ENCODE measurements at regions not wholly inside any gene's neighbourhood (a gene's known extent, or its start where the extent isn't known, plus 50 kb on each side); places are given as distances from the start of the nearest gene placed in this dataset.

GRCh38 chr2:212930556-212931260 lies 220.7 kb downstream of the IKZF2 start:
- H3K27ac Mint-ChIP-seq: no peak overlapping the region; a peak in 1 of 7 replicates
- no peak overlapping the region for H2BK120ac ChIP-seq (ENCODE audit: low read depth, low read length, poor library complexity, severe bottlenecking)
- no peak overlapping the region for H3K4me2 ChIP-seq (ENCODE audit: insufficient read depth, insufficient read length, low read length)
- no peaks in the 10 kb centered on the region; the same call in 1 of the 2 replicates for H3K79me2 ChIP-seq (ENCODE audit: insufficient read depth, low read length)
- no peaks in the 10 kb centered on the region for H3K36me3 Mint-ChIP-seq (ENCODE audit: insufficient read depth in 1 of 3, low read depth in 3 of 3)
- no peak overlapping the region for H2BK5ac ChIP-seq (ENCODE audit: insufficient read length, low read length)
- no peak overlapping the region for H3K4me3 Mint-ChIP-seq
- no peak overlapping the region for H3K4ac ChIP-seq (ENCODE audit: low read depth, low read length)
- no peaks in the 10 kb centered on the region for H3K4me1 ChIP-seq (ENCODE audit: insufficient read depth, low read length)
- no peaks in the 10 kb centered on the region for H4K20me1 ChIP-seq (ENCODE audit: control insufficient read depth, insufficient read depth, insufficient read length)
- DNase-seq: no peak
- H3K4me1 Mint-ChIP-seq: no peaks in the 10 kb centered on the region
- no peak for TF ChIP-seq CTCF (conservative IDR thresholded peaks at IDR 0.05)
- no peak overlapping the region for H2BK12ac ChIP-seq (ENCODE audit: insufficient read length, low read depth, low read length)
- no peaks in the 10 kb centered on the region for H3K9me3 ChIP-seq (ENCODE audit: control insufficient read depth, low read depth, low read length)
- H2BK15ac ChIP-seq (ENCODE audit: low read depth, low read length): no peak overlapping the region
- no peak overlapping the region for H3K27ac ChIP-seq (ENCODE audit: insufficient read length, low read depth, low read length)
- no peak overlapping the region for H3K56ac ChIP-seq (ENCODE audit: insufficient read length, low read depth, low read length)
- no peak overlapping the region for H3K9ac ChIP-seq (ENCODE audit: extremely low read depth, insufficient read length, low read length)
- H3K79me1 ChIP-seq (ENCODE audit: insufficient read depth, low read depth, low read length, poor library complexity, severe bottlenecking): no peaks in the 10 kb centered on the region
- H3K23me2 ChIP-seq (ENCODE audit: insufficient read length, low read depth, low read length, poor library complexity, severe bottlenecking): no peaks in the 10 kb centered on the region
- H2AFZ ChIP-seq (ENCODE audit: low read length): no peak overlapping the region
- H4K5ac ChIP-seq (ENCODE audit: insufficient read length, low read depth, low read length): no peak overlapping the region
- H2AK5ac ChIP-seq (ENCODE audit: insufficient read length, low read length): no peak overlapping the region
- H3K9me3 Mint-ChIP-seq: no peaks in the 10 kb centered on the region
- H3K23ac ChIP-seq (ENCODE audit: insufficient read length, low read depth, low read length): no peak overlapping the region
- H3K14ac ChIP-seq (ENCODE audit: insufficient read depth, low read length): no peak overlapping the region
- no peaks in the 10 kb centered on the region for H3K27me3 Mint-ChIP-seq (ENCODE audit: low read depth)
- no peak overlapping the region for H4K91ac ChIP-seq (ENCODE audit: insufficient read length, low read depth, low read length)
- no CpG with 5 or more reads among the region's 1 CpG for WGBS (ENCODE audit: extremely low coverage, insufficient read length, low lambda C conversion rate)
- H3T11ph ChIP-seq (ENCODE audit: low read length): no peak overlapping the region
- H4K8ac ChIP-seq (replicated peaks; ENCODE audit: insufficient read length, low read depth, low read length): no peak overlapping the region
- no peaks in the 10 kb centered on the region for H3K27me3 ChIP-seq (ENCODE audit: insufficient read depth, low read length)
- no peak overlapping the region for H3K18ac ChIP-seq (ENCODE audit: insufficient read length, low read depth, low read length)
- no peak overlapping the region for H2BK20ac ChIP-seq (ENCODE audit: low read depth, low read length, poor library complexity, severe bottlenecking)
